ENCODE measurements at regions not wholly inside any gene's neighbourhood (a gene's known extent, or its start where the extent isn't known, plus 50 kb on each side); places are given as distances from the start of the nearest gene placed in this dataset.

GRCh38 chr14:95815226-95815690 is 61.4 kb upstream of the TUNAR start (continued):
- no peak for TF ChIP-seq CHD1 (IDR thresholded peaks at IDR 0.05; ENCODE audit: low read depth, low read length)

Data from H1 (cell line).